GM18907 (cell line): ENCODE measurements at regions not wholly inside any gene's neighbourhood (a gene's known extent, or its start where the extent isn't known, plus 50 kb on each side); places are given as distances from the start of the nearest gene placed in this dataset.

Experiments
- ATAC-seq: cut with Tn5 transposase; IDR thresholded peaks from one replicate; pipeline ENCODE4 v1.9.1; 2021; ENCODE audit warnings: mild to moderate bottlenecking, moderate library complexity; ENCODE audit not compliant: unreplicated experiment

GRCh38 chr12:34289431-34290380 lies 267.4 kb downstream of the ALG10 start:
- ATAC-seq: no peak

- no peak for ATAC-seq
These were observed 268.2 kb downstream of the ALG10 start for GRCh38 chr12:34290381-34290995.

DNA sequence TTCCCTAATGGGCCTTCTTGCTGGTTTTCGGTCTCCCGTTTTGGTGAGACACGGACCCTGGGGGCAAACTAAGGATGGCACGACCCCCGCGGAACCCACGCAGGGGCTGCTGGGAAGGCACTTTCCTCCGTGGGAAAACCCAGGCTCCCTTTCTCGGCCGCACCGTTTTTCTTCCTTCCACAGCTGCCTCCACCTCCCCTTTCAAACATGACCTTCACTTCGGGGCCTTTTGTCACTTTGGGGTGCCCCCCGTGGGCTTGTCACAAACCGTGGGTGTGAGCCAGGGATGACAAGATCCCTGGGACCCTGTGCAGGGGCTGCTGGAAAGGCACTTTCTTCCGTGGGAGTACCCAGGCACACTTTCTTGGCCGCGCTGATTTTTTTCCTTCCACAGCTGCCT lies 268.7 kb downstream of the ALG10 start:
- ATAC-seq: no peak

DNA sequence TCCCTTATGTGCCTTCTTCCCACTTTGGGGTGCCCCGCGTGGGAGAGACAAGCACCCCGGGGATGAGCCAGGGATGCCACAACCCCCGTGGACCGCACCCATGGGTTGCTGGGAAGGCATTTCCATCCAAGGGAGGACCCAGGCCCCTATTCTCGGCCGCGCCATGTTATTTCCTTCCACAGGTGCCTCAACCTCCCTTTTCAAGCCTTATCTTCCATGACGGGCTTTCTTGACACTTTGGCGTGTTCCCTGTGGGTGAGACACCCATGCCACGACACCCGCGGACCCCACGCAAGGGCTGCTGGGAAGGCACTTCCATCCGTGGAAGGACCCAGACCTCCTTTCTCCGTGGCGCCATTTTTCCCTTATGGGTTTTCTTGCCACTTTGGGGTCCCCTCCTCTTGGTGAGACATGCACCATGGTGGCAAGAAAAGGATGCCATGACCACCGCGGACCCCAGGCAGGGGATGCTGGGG lies 269.2 kb downstream of the ALG10 start:
- ATAC-seq: no peak

GRCh38 chr12:34292736-34293625 lies 270.7 kb downstream of the ALG10 start:
- no peak for ATAC-seq

GRCh38 chr12:34294137-34294536 lies 271.8 kb downstream of the ALG10 start:
- no peak for ATAC-seq

- no peak for ATAC-seq
These were observed 272.5 kb downstream of the ALG10 start for GRCh38 chr12:34294671-34295365.

GRCh38 chr12:34295366-34296142 lies 273.3 kb downstream of the ALG10 start:
- no peak for ATAC-seq

- no peak for ATAC-seq
These were observed 274.1 kb downstream of the ALG10 start for GRCh38 chr12:34296143-34297041.

- no peak for ATAC-seq
These were observed 275.0 kb downstream of the ALG10 start for GRCh38 chr12:34297126-34297789.

DNA sequence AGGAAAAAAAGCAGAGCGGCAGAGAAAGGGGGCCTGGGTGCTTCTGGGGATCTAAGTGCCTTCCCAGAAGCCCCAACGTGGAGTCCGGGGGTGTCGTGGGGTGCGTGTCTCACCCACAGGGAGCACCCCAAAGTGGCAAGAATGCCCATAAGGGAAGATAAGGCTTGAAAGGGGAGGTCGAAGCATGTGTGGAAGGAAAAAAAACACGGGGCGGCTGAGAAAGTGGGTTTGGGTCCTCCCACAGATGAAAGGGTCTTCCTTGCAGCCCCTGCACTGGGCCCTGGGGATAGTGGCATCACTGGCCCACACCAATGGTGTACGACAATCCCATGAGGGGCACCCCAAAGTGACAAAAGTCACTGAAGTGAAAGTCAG lies 275.5 kb downstream of the ALG10 start:
- no peak for ATAC-seq

- ATAC-seq: no peak
These were observed 276.1 kb downstream of the ALG10 start for GRCh38 chr12:34298176-34298970.

DNA sequence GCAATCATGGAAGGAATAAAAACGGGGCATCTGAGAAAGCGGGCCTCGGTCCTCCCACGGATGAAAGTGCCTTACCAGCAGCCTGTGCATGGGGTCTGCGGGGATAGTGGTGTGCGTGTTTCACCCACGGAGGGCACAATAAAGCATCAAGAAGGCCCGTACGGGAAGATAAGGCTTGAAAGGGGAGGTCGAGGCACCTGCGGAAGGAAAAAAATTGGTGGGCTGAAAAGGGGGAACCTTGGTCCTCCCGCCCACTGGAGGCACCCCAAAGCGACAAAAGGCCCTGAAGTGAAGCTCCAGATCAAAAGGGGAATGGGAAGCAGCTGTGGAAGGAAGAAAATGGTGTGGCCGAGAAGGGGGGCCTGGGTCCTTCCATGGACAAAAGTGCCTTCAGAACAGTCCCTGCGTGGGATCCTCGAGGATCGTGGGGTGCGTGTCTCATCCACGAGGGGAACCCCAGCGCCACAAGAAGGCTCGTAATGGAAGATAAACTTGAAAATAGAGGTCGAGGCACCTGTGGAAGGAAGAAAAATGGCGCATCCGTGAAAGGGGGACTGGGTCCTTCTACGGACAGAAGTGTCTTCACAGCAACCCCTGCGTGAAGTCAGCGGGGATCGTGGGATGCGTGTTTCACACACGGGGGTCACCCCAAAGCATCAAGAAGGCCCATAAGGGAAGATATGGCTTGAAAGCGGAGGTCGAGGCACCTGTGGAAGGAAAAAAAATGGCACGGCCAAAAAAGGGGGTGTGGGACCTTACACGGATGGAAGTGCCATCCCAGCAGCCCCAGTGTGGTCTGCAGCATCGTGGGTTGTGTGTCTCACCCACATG lies 276.9 kb downstream of the ALG10 start:
- no peak for ATAC-seq

DNA sequence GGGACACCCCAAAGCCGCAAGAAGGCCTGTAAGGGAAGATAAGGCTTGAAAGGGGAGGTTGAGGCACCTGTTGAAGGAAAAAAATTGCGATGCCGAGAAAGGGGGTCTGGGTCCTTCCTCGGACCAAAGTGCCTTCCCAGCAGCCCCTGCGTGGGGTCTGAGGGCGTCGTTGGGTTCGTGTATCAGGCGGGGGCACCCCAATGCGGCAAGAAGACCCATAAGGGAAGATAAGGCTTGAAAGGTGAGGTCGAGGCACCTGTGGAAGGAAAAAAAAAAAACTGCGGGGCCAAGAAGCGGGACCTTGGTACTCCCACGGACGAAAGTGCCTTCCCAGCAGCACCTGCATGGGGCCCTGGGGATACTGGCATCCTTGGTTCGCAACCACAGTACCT lies 277.5 kb downstream of the ALG10 start:
- ATAC-seq: no peak

GRCh38 chr12:34300376-34301250 lies 278.3 kb downstream of the ALG10 start:
- no peak for ATAC-seq
